Endodermal cell (in vitro differentiated cells): ENCODE measurements at regions not wholly inside any gene's neighbourhood (a gene's known extent, or its start where the extent isn't known, plus 50 kb on each side); places are given as distances from the start of the nearest gene placed in this dataset.
A peak's percentile ranks its signal among the peaks of the same experiment; 100 is the strongest.

ENCODE experiments used
- DNase-seq: peaks from one replicate; pipeline ENCODE4 v3.0.0-alpha.2; 2017
- H3K27ac ChIP-seq: 2 replicates; pipeline ENCODE4 v1.5.1; 2013; ENCODE audit warnings: mild to moderate bottlenecking, low read depth, low read length, moderate library complexity
- H3K27me3 ChIP-seq: 2 replicates; pipeline ENCODE4 v1.6.1; 2013; ENCODE audit warnings: mild to moderate bottlenecking, low read length, moderate library complexity; ENCODE audit not compliant: insufficient read depth, control insufficient read depth, poor library complexity, severe bottlenecking
- H3K36me3 ChIP-seq: 2 replicates; pipeline ENCODE4 v1.7.0; 2013; ENCODE audit warnings: mild to moderate bottlenecking, low read length, moderate library complexity; ENCODE audit not compliant: control insufficient read depth, insufficient read depth
- H3K4me1 ChIP-seq: one replicate; pipeline ENCODE4 v1.7.0; 2013; ENCODE audit warnings: low read length; ENCODE audit not compliant: control insufficient read depth, insufficient read depth
- H3K4me3 ChIP-seq: 2 replicates; pipeline ENCODE4 v1.5.1; 2013; ENCODE audit warnings: mild to moderate bottlenecking, low read length, moderate library complexity
- H3K9ac ChIP-seq: 2 replicates; pipeline ENCODE4 v1.6.1; 2013; ENCODE audit warnings: mild to moderate bottlenecking, low read length, moderate library complexity; ENCODE audit not compliant: poor library complexity, severe bottlenecking; ENCODE audit errors: extremely low read depth
- H3K9me3 ChIP-seq: 2 replicates; pipeline ENCODE4 v1.6.1; 2013; ENCODE audit warnings: mild to moderate bottlenecking, low read length, moderate library complexity; ENCODE audit not compliant: control insufficient read depth
- H3K27ac Mint-ChIP-seq: 2 replicates; pipeline ENCODE4 v1.8.0; 2020; ENCODE audit warnings: mixed read lengths
- H3K27me3 Mint-ChIP-seq: 2 replicates; pipeline ENCODE4 v1.8.0; 2021; ENCODE audit warnings: mild to moderate bottlenecking, mixed read lengths; ENCODE audit not compliant: insufficient read depth
- H3K36me3 Mint-ChIP-seq: 2 replicates; pipeline ENCODE4 v1.8.0; 2020; ENCODE audit warnings: low read depth, mixed read lengths
- H3K4me1 Mint-ChIP-seq: 2 replicates; pipeline ENCODE4 v1.8.0; 2020; ENCODE audit warnings: mixed read lengths
- H3K4me3 Mint-ChIP-seq: 2 replicates; pipeline ENCODE4 v1.8.0; 2020; ENCODE audit warnings: mild to moderate bottlenecking, moderate library complexity, mixed read lengths
- H3K9me3 Mint-ChIP-seq: 2 replicates; pipeline ENCODE4 v1.8.0; 2020; ENCODE audit warnings: mild to moderate bottlenecking, mixed read lengths
- CTCF ChIP-seq: fragments of 200-600 bp; sonication (generic); conservative IDR thresholded peaks from 2 replicates; pipeline ENCODE4 v1.5.0; 2021; ENCODE audit warnings: antibody characterized with exemption, mild to moderate bottlenecking
- WGBS, 2 experiments: methylation state at CpG; one replicate each; pipeline versions ENCODE4 v1.1.5 to v1.1.7; 2013; ENCODE audit warnings: missing lambda C conversion rate in 2 of 2, mixed read lengths in 1 of 2; ENCODE audit not compliant: insufficient coverage in 1 of 2, insufficient read length in 1 of 2; 5-methylcytosine and 5-hydroxymethylcytosine counted together

- Mint-ChIP-seq H3K4me1 (no peaks in the 10 kb centered on the region), H3K9me3 (peaks cover 57% of the 10 kb centered on the region), H3K27me3 (no peaks in the 10 kb centered on the region), H3K27ac (no peak overlapping the region), H3K4me3 (no peak overlapping the region), H3K36me3 (peaks cover 40% of the 10 kb centered on the region)
- Histone ChIP-seq H3K4me3 (no peak overlapping the region), H3K36me3 (no peaks in the 10 kb centered on the region), H3K4me1 (no peaks in the 10 kb centered on the region), H3K27me3 (no peaks in the 10 kb centered on the region), H3K9me3 (peaks cover 32% of the 10 kb centered on the region), H3K27ac (no peak overlapping the region), H3K9ac (no peak overlapping the region)
- no peak for TF ChIP-seq CTCF
- no peak for DNase-seq
- 91 to 100% methylated on average over 2 of the region's 2 CpGs for WGBS, 2 experiments
These were observed 106.7 kb upstream of the NANOGP8 start for GRCh38 chr15:35191783-35192182.

- Histone ChIP-seq H3K36me3 (no peaks in the 10 kb centered on the region), H3K27ac (no peak overlapping the region), H3K4me3 (no peak overlapping the region), H3K9me3 (peaks cover 16% of the 10 kb centered on the region), H3K27me3 (no peaks in the 10 kb centered on the region), H3K9ac (no peak overlapping the region), H3K4me1 (peaks cover 7% of the 10 kb centered on the region)
- 13 to 38% methylated on average over 1 of the region's 1 CpG for WGBS, 2 experiments
- Mint-ChIP-seq H3K36me3 (peaks cover 33% of the 10 kb centered on the region), H3K27me3 (no peaks in the 10 kb centered on the region), H3K4me3 (no peak overlapping the region), H3K27ac (peak overlapping the region; percentile 52), H3K9me3 (peaks cover 35% of the 10 kb centered on the region), H3K4me1 (peaks cover 40% of the 10 kb centered on the region)
- TF ChIP-seq CTCF, result no peak
- DNase-seq, result no peak
These were observed 101.3 kb upstream of the NANOGP8 start for GRCh38 chr15:35186346-35186745.

GRCh38 chr15:35184646-35185045, 99.6 kb upstream of the NANOGP8 start:
- no peak overlapping the region for H3K27ac ChIP-seq
- no peak overlapping the region for H3K4me3 ChIP-seq
- no peak overlapping the region for H3K9ac ChIP-seq
- WGBS, 2 experiments, result 77% methylated on average over 1 of the region's 1 CpG; no CpG with 5 or more reads in 1 of the 2 experiments
- Mint-ChIP-seq H3K4me1 (peaks cover 45% of the 10 kb centered on the region), H3K36me3 (peaks cover 17% of the 10 kb centered on the region), H3K27ac (no peak overlapping the region), H3K9me3 (peaks cover 18% of the 10 kb centered on the region), H3K4me3 (no peak overlapping the region), H3K27me3 (no peaks in the 10 kb centered on the region)
- H3K36me3 ChIP-seq, result no peaks in the 10 kb centered on the region
- no peak for TF ChIP-seq CTCF
- no peaks in the 10 kb centered on the region for H3K9me3 ChIP-seq
- H3K4me1 ChIP-seq, result peaks cover 7% of the 10 kb centered on the region
- no peak for DNase-seq
- no peaks in the 10 kb centered on the region for H3K27me3 ChIP-seq
